Right renal pelvis (tissue), 4 donors: ENCODE measurements at regions not wholly inside any gene's neighbourhood (a gene's known extent, or its start where the extent isn't known, plus 50 kb on each side); places are given as distances from the start of the nearest gene placed in this dataset.

Source experiments
- DNase-seq, 4 donors: peaks; one replicate each; pipeline ENCODE4 v3.0.0-alpha.2; 2013; ENCODE audit warnings: low read depth in 4 of 4, low spot score in 3 of 4, missing footprints in 1 of 4

DNA sequence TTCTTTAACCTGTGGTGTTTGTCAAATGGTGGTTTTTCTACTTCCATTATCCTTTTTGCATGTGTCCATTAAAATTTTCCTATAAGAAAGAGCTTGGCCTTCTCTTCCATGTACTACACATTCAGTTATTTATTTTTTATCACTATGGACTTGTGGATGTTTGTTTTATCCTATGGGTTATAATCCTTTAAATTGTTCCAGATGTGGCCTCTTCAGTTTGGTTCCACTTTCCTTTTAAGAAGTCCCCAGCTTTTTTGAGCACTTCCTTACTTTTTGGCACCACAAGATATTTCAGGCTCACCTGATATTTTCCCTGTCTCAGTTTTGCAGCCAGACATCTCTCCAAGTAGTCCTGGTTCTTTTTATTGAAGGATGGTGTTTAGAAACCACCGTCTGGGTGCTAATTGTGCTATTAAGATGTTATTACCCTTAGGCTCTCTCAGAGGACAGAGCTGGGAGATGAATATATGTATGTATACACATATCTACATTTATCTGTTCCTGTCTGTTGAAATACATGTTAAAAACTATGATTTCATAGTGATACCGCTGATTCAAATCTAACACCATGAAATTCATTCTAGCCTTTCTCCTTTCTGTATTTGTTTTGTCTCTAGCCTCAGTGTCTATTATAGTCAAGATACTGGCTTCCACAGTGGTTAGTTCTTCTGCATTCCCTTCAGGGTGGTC, 408.5 kb upstream of the RGS6 start:
- no peak for DNase-seq

DNA sequence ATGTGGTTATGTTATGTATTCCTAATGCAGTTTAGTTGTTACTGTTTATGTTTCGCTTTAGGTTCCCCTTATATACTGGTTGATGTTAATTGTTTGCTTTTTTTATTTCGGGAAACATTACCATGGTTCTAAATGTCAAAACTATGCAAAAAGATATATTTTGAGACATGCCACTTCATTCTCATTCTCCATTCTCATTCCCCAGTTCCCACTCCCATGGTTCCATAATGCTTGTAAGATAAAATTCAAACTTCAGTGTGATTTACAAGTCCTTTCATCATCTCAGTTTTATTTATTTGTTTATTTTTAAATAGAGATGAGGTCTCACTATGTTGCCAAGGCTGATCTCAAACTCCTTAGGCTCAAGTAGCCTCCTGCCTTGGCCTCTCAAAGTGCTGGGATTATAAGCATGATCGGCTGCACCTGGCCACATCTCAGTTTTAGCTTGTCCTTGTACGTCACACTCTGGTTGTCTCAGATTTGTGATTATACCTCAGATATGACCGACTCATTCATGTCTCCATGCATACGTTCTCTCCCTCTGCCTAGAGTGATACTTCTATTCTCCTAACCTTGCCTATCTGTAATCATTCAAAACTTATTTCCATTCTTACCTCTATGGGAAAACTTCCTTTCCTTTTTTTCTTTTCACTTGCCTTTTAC, 407.8 kb upstream of the RGS6 start:
- DNase-seq: no peak

DNA sequence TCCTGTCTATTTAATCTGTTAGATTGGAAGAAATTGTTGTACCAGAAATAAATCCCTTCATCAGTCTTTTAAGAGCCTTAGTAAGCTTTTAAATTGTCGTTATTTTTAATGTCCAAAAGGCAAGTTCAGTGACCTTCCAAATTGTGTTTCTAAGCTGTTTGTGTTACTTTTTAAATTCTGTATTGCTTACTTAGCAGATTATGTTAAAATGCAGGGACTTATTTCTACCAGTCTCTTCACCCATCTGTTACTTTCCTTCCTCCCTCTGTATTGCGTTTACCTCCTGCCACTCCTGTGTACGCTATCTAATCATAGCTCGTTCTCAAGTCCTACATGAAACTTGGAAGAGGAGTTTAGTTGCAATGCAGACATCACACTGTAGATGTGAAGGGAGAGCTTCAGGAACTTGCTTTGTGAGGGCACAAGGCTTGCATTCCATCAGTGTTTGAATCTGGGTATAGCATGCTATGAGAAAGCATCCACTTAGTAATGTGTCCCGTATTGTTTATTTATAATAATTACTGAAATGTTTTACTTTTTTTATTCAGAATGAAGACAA, 406.5 kb upstream of the RGS6 start:
- no peak for DNase-seq

DNA sequence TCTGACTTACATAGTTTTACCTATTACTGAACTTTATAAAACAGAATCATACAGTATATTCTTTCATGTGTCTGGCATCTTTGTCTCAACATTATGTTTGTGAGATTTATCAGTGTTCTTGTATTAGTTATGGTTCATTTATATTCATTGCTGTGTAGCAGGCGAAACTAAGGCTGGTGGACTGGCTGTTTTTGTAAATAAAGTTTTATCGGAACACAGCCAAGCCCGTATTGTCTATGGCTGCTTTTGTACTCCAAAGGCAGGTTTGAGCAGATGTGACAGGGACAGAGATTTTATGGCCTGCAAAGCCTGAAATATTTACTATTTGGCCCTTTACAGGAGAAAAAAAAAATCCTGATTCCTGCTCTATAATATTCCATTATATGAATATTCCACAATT, 405.8 kb upstream of the RGS6 start:
- no peak for DNase-seq

DNA sequence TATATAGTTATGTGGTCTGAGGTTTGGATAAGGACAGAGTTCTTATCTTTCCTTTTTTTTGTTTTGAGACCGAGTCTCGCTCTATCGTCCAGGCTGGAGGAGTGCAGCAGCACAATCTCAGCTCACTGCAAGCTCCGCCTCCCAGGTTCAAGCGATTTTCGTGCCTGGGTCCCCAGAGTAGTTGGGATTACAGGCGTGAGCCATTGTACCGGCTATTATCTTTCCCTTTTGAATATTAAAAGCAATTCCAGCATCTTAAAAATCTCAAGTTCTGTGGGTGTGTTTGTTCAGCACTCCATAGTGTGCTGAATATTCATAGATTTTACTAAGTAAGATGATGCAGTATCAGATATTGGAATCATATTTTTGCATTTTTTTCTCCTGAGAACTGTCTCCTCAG, 404.4 kb upstream of the RGS6 start:
- no peak for DNase-seq

DNA sequence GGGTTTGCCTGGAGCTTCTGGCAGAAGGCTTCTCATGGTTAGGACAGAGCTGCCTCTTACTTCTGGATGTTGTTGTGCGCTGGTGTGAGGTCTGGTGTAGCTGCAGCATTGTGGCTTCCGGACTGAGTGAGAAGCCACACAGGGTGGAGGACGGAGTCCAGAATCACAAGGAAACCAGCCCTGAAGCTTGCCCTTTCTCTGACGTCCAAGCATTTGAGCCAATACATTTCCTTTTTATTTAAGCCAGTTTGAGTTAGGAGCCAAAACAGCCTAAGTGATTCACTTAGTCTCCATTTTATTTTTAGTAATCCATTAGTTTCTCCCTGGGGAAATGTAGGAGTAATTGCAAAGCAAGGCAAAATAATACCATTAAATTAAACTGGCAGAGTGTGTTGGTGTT, 402.4 kb upstream of the RGS6 start:
- no peak for DNase-seq

DNA sequence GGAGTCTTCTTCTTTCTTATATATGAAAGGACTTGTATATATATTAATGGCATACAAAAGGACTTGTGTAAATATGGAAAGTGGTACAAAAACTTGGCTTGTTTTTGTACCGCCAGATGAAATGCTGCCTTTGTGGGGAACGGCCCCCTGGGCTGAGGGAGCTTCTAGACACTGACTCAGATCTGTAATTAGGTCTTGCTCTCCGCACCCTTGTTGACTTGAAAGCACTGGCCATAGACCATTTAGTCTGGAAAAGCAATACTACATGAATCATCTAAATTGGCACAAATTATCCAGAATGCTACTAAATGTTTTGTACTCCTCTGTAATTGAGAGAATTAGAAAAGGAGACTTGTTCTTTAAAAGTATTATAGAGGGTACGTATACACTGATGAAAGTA, 399.9 kb upstream of the RGS6 start:
- DNase-seq: no peak

DNA sequence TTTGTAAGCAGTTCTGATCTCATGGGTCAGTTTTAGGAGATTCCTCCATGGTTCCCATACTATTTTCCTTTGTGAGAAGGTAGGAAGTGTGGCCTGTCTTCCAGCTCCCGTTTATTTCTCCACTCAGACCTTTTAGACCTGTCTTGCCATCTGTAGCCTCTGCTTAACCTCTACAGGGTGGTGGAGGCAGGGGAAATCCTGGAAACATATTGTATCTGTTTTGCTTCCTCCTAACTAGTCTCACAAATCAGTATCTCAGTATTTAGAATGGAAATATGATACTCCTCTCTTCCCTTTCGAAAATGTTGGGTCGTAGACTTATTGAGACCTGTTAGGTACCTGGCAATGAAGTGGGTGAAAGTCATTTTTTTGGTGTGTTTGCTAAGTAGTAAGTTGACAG, 399.4 kb upstream of the RGS6 start:
- no peak for DNase-seq

DNA sequence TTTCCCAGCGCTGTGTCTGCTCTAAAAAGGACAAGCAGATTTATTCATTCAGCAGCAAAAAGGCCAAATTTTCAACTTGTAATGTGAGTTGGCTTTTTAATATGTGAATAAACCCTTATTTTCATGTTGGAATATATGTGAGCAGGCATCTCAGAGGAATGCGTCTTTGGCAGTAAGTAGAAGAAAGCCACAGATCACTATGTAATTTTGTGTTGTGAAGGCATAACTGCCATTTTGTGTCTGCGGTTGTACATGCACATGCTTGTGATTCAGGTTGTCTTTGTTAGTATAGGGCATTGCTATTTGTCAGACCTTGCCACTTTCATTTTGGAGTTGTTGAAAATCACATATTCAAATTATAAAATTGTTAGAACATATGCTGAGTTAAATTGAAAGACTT, 398.8 kb upstream of the RGS6 start:
- DNase-seq: no peak

DNA sequence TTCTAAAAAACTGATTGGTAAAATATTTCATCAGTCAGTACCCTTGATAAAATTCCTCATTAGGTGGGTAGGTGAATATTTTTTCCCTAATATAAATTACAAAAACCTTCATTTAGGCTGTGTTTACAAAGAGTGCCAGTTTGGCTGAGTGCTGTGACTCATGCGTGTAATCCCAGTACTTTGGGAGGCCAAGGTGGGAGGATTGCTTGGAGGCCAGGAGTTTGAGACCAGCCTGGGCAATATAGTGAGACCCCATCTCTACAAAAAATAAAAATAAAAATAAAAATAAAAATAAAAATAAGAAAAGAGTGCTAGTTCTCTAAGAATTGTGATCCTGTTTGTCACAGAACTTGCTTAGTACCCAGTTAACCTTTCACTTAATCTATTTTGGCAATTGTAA, 398.4 kb upstream of the RGS6 start:
- no peak for DNase-seq

DNA sequence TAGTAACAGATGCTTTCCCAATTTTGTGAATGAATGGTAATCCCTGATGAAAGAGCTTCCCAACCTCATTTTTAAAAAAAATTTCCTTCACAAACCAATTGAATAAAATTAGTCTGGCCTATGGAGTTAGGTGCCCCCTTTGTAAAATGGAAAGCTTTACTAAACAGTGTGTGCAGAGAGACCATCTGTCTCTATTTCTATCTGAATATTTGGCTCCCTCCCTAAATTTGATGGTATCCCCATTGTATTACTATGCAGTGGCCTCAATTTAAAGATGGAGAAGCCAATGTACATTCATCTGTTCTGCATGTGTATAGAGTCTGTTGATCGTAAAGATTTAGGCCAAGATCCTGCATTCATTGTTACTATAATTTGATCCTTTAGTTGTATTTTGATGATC, 397.7 kb upstream of the RGS6 start:
- no peak for DNase-seq

DNA sequence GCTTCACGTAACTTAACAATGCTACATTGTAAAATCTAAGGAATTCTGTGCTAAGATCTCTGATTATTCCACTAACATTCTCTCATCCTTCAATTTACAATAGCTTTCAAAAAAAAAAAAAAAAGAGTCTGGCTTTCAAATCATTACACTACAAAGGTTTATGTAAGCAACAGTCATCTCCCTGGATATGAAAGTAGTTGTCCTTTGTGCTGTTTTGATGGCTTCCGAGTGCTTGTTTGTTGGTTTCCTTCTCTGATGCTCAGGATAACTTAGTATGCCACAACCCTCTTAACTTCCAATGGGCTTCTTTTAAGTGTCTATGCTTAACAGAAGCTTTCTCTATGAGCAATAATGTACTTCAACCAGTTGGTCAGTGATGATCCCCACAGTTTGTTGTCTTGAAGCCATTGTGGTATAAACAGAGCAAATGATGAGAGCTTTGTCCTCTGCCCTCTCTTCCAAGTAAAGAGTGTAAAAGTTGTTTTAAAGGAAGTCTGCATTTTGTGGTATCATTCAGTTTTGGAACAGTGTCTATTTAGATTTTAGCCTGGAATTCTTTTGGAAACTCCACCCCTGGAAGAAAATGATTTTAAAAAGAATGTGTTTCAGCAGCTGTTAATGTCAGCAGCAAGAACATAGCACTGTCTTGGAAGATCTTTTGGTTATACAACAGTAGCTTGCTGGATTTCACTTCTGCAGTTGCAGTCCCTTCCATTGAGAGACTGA, 396.1 kb upstream of the RGS6 start:
- no peak for DNase-seq

DNA sequence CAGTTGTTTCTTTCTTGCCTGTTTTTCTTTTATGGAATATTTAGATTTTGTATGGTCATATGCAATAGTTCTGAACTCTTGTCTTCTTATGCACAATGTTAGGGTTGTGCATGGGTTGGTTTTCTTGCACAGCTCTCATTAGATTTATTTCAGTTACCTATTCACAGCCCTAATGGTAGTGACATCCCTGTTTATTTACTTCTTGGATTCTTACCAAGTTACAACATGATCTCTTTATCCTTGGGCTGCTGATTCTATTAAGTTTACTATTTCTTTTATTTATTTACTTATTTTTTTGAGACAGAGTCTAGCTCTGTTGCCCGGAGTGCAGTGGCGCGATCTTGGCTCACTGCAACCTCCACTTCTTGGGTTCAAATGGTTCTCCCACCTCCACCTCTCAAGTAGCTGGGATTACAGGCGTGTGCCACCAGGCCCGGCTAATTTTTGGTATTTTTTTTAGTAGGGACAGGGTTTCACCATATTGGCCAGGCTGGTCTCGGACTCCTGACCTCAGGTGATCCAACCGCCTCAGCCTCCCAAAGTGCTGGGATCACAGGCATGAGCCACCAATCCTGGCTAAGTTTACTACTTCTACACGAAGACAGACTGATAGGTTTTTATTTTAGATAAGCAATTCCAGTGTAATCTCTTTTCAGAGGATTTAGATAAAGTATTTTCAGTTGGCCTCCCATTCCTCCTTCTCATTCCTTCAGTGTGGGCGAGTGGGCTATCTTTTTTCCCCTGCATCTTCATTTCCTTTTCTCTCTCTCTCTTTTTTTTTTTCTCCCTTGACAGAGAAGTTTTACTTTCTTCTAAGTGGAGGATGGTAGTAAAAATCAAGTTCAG, 395.1 kb upstream of the RGS6 start:
- DNase-seq: no peak

DNA sequence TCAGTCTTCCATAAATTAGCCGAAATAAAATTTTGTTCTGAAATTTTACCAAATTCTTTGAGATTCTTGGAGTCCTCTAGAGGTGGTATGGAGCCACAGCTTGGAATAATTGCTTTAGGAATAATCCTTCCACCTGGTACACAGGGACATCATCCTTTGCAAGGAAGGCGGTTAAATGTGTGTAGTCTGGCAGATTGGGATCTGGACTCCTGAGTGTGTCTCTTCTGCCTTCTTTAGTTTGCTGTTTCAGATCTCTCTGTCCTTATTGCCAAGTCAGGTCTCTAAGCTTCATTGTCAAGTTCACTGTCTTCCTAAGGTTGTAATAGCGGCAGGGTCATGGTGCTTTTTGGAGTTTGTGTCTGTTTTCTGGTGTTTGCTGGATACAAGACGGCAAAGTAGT, 393.9 kb upstream of the RGS6 start:
- DNase-seq: no peak

DNA sequence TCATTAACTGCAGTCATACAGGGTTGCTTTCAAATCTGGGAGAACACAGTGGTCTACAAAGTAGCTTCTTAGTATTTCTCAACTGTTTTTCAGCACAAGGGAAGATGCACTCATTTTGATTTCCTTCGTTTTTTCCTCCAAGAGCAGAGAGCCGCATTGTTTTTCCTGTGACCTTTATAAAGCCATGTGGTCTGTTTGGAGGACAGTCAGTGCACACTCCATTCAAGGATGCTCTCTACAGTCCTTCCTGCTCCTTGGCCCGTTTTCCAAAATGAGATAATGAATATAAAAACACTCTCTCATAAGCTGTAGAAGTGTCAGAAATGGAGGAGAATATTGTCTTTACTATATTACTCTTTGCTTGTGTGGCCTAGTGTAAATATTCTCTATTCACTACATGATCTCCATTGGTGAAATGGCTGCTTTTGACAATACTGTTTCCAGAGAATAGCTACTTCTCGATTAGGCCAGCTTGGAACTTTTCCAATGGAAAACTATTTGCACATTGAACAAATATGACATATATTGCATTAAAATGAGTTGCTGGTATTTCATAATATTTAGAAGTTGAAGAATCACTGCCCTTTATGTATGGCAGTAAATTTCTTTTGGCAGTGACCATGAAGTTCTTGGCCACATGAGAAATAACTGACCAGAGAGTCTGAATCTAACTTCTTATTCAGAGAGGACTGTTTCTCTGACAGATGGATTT, 393.1 kb upstream of the RGS6 start:
- no peak for DNase-seq

DNA sequence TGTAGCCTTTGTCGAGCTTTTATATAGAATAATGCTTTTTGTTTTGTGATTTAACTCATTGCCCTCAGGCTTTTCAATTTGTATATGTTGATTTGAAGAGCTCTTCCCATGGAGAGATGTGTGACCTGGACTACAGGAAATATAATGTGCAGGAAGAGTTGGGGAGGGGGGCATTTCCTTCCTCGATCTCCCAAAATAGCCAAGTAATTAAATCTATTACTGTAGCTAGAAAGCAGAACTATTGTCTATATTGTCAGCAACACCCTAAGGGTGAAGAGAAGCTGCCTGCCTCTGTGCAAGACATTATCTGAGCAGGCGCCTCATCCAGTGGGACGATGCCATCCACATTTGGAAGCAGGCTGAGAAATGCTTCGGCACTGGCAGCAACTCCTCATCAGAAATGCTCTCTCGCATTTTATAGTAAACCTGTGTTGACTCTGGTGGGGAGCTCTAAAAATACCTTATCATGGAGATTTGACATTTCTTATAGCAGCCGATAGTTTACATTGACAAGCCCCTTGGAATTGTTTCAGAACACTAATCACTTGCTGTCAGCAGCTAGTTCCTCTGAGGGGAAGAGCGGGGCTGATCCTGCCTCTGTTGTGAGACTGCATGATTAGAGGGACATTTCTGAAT, 392.5 kb upstream of the RGS6 start:
- DNase-seq: no peak

DNA sequence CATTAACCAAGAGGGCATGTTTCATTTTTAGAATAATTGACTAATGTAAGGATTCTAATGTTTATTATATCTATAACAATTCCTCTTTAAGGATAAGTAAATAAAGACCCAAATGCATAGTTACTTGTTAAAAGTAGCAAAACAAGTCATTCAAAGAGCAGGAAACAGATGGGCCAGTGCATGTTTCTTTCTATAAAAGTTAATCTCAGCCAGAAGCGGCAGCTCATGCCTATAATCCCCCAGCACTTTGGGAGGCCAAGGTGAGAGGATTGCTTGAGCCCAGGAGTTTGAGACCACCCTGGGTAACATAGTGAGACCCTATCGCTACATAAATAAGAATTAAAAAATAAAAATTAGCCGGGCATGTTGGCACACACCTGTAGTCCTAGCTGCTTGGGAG, 391.0 kb upstream of the RGS6 start:
- no peak for DNase-seq

DNA sequence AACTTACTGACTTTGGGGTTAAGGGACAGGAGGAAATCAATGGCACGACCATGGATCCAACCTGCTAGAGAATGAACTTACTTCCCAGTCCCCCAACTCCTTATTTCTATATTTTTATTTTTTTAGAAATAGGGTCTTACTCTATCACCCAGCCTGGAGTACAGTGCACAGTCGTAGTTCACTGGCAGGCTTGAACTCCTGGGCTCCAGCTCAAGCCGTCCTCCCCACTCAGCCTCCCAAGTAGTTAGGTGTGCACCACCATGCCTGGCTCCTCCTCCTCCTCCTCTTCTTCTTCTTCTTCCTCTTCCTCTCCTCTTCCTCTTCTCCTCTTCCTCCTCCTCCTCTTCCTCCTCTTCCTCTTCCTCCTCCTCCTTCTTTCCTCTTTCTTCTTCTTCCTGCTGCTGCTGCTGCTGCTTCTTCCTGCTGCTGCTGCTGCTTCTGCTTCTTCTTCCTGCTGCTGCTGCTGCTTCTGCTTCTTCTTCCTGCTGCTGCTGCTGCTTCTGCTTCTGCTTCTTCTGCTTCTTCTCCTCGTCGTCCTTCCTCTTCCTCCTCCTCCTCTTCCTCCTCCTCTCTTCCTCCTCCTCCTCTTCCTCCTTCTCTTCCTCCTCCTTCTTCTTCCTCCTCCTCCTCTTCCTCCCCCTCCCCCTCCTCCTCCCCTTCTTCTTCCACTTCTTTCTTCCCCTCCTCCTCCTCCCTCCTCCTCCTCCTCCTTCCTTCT, 390.1 kb upstream of the RGS6 start:
- no peak for DNase-seq

DNA sequence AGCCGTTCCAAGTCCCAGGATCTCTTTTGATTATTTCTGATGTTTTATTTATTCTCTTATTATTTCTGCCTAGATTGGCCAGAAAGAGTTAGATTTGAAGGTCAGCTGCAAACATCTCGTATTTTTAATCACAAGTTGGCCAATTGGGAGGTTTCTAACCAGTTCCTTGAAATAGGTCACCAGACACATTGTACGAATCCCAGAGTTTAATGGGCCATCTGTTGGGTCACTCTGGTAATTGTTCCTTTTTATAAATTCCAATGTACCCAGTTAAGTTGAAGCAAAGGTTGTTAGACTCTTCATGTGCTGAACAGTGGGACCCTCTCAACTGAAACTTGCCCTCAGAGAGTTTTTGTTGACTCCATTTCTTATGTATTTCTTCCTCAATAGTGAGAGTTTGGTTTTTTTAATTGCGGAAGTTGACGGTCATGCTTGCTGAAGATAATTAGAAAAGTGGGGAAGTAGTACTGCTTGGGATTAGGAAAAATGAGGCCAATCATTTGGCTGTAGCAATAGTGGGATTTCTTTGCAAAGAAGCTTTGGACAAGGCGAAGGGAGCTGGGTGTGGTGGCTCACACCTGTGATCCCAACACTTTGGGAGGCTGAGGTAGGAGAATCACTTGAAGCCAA, 382.7 kb upstream of the RGS6 start:
- DNase-seq: no peak
